IPS-20b (cell line): ENCODE measurements at regions not wholly inside any gene's neighbourhood (a gene's known extent, or its start where the extent isn't known, plus 50 kb on each side); places are given as distances from the start of the nearest gene placed in this dataset.

ENCODE experiments used
- H3K27ac ChIP-seq: one replicate; pipeline ENCODE4 v1.5.1; 2013; ENCODE audit warnings: low read length
- H3K27me3 ChIP-seq: 2 replicates; pipeline ENCODE4 v1.6.1; 2013; ENCODE audit warnings: mild to moderate bottlenecking, low read length, inconsistent platforms; ENCODE audit not compliant: insufficient read depth
- H3K36me3 ChIP-seq: 2 replicates; pipeline ENCODE4 v1.6.1; 2013; ENCODE audit warnings: low read depth, mild to moderate bottlenecking, inconsistent platforms, low read length, moderate library complexity; ENCODE audit not compliant: insufficient read depth
- H3K4me1 ChIP-seq: 2 replicates; pipeline ENCODE4 v1.6.1; 2013; ENCODE audit warnings: mild to moderate bottlenecking, control low read depth, inconsistent platforms, low read length, moderate library complexity; ENCODE audit not compliant: insufficient read depth
- H3K4me3 ChIP-seq: 2 replicates; pipeline ENCODE4 v1.5.1; 2013; ENCODE audit warnings: mild to moderate bottlenecking, low read length, inconsistent platforms
- H3K9ac ChIP-seq: 2 replicates; pipeline ENCODE4 v1.6.1; 2013; ENCODE audit warnings: low read depth, mild to moderate bottlenecking, inconsistent platforms, low read length, moderate library complexity
- H3K9me3 ChIP-seq: 2 replicates; pipeline ENCODE4 v1.6.1; 2013; ENCODE audit warnings: mild to moderate bottlenecking, low read depth, low read length, inconsistent platforms; ENCODE audit not compliant: insufficient read depth

GRCh38 chr3:59450946-59451763 is 401.3 kb upstream of the CFAP20DC start:
- Histone ChIP-seq H3K27ac (no peak overlapping the region), H3K36me3 (no peaks in the 10 kb centered on the region), H3K27me3 (peaks cover 5% of the 10 kb centered on the region; the same call in 1 of the 2 replicates), H3K9me3 (no peaks in the 10 kb centered on the region), H3K4me1 (no peaks in the 10 kb centered on the region), H3K9ac (no peak overlapping the region), H3K4me3 (no peak overlapping the region)

- H3K4me1 ChIP-seq, result no peaks in the 10 kb centered on the region
- H3K36me3 ChIP-seq, result no peaks in the 10 kb centered on the region
- no peak overlapping the region for H3K4me3 ChIP-seq
- H3K27ac ChIP-seq, result no peak overlapping the region
- no peak overlapping the region for H3K9ac ChIP-seq
- H3K27me3 ChIP-seq, result peaks cover 11% of the 10 kb centered on the region
- H3K9me3 ChIP-seq, result no peaks in the 10 kb centered on the region
Observed at GRCh38 chr3:59450437-59450836, 400.6 kb upstream of the CFAP20DC start.

DNA sequence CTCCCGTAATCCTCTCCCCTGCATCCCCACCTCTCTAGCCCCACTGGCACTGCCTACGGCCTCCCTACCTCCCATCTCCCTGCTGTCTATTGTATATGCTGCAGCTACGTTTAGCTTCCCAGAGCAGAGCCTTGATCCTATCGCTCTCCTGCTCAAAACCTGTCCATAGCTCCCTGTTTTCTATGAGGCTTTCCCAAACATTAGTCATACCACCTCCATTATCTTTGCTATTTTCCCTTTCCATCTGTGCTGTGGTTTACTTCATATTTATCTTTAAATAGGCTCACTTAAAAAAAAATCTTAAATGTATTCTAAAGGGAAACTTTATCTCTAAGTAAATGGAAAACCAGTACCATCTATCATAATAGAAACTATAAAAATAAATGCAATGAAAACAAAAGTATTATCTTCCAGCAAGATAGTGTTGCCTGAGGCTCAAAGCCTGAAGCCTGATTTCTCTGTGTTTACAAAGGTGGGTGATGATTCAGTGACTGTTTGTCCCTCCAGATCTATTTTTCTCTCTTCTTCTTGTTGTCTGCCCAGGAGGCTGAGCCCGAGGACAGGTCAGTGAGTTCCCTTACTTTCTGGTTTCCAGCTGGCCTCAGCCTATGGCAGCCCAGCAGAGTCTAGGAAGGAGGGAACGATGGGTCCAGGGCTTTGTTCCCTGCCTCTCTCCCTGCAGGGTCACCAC is 397.1 kb upstream of the CFAP20DC start:
- no peaks in the 10 kb centered on the region for H3K4me1 ChIP-seq

GRCh38 chr3:59444676-59445075 is 394.9 kb upstream of the CFAP20DC start:
- Histone ChIP-seq H3K9me3 (no peaks in the 10 kb centered on the region), H3K27me3 (peaks cover 68% of the 10 kb centered on the region), H3K27ac (no peak overlapping the region), H3K4me3 (no peak overlapping the region), H3K4me1 (no peaks in the 10 kb centered on the region), H3K9ac (no peak overlapping the region), H3K36me3 (no peaks in the 10 kb centered on the region)

More for the DNA sequence above, 397.1 kb upstream of the CFAP20DC start:
- no peak overlapping the region for H3K9ac ChIP-seq
- no peaks in the 10 kb centered on the region for H3K36me3 ChIP-seq
- no peaks in the 10 kb centered on the region for H3K9me3 ChIP-seq
- H3K27ac ChIP-seq, result no peak overlapping the region
- H3K4me3 ChIP-seq, result no peak overlapping the region
- H3K27me3 ChIP-seq, result peaks cover 46% of the 10 kb centered on the region

GRCh38 chr3:59444294-59444671 is 394.5 kb upstream of the CFAP20DC start:
- Histone ChIP-seq H3K4me3 (no peak overlapping the region), H3K27me3 (peaks cover 72% of the 10 kb centered on the region), H3K9ac (no peak overlapping the region), H3K36me3 (no peaks in the 10 kb centered on the region), H3K9me3 (no peaks in the 10 kb centered on the region), H3K27ac (no peak overlapping the region), H3K4me1 (no peaks in the 10 kb centered on the region)

GRCh38 chr3:59443618-59444293 is 393.9 kb upstream of the CFAP20DC start:
- H3K27ac ChIP-seq, result no peak overlapping the region
- H3K36me3 ChIP-seq, result no peaks in the 10 kb centered on the region
- peaks cover 77% of the 10 kb centered on the region for H3K27me3 ChIP-seq
- no peaks in the 10 kb centered on the region for H3K4me1 ChIP-seq
- no peak overlapping the region for H3K9ac ChIP-seq
- H3K4me3 ChIP-seq, result no peak overlapping the region
- no peaks in the 10 kb centered on the region for H3K9me3 ChIP-seq

DNA sequence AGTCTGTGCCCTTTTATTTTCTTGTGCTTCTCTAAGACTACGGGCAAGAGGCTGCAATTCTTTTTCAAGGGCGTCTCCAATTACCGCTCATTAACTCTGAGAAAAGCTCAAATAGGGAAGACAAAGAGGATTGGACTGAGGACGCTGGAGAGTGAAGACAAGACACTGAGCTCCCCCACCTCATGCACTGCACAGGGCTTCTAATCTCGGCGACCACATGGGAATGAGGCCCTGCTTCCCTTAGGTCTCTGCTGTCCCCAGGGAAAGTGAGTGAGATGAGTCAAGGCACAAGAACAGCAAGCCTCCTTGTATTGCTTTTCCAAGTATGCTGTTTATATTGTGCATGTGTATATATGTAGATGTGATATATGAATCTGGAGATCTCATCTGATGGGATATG is 392.2 kb upstream of the CFAP20DC start:
- no peak overlapping the region for H3K9ac ChIP-seq
- H3K4me1 ChIP-seq, result no peaks in the 10 kb centered on the region
- H3K27me3 ChIP-seq, result peaks cover 91% of the 10 kb centered on the region

GRCh38 chr3:59440285-59441028 is 390.6 kb upstream of the CFAP20DC start:
- Histone ChIP-seq H3K27me3 (peaks cover 90% of the 10 kb centered on the region), H3K4me3 (no peak overlapping the region), H3K27ac (no peak overlapping the region), H3K36me3 (no peaks in the 10 kb centered on the region), H3K9me3 (no peaks in the 10 kb centered on the region), H3K9ac (no peak overlapping the region), H3K4me1 (no peaks in the 10 kb centered on the region)

More for the DNA sequence above, 392.2 kb upstream of the CFAP20DC start:
- Histone ChIP-seq H3K4me3 (no peak overlapping the region), H3K9me3 (no peaks in the 10 kb centered on the region), H3K36me3 (no peaks in the 10 kb centered on the region), H3K27ac (no peak overlapping the region)

DNA sequence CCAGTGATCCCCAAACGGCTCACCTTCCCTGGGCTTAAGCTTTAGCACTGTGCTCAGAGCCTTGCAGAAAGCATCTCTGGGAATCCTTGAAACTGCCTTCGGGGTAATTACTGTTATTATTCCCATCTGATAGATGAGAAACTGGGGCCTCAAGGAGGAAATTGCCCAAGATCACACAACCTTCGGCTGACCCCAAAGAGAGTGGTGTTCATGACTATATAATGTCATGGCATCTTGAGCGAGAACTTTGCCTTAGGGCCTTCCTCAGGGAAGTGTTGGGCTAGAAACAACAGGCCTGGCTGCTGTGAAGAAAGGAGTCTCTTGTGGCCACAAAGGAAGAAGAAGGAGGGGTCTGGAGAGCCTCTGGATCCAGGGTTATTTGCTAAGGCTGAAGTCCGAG is 388.7 kb upstream of the CFAP20DC start:
- H3K27me3 ChIP-seq, result peaks cover 76% of the 10 kb centered on the region
- no peak overlapping the region for H3K4me3 ChIP-seq
- no peaks in the 10 kb centered on the region for H3K9me3 ChIP-seq
- no peaks in the 10 kb centered on the region for H3K4me1 ChIP-seq
- H3K36me3 ChIP-seq, result no peaks in the 10 kb centered on the region
- H3K27ac ChIP-seq, result no peak overlapping the region
- H3K9ac ChIP-seq, result no peak overlapping the region

DNA sequence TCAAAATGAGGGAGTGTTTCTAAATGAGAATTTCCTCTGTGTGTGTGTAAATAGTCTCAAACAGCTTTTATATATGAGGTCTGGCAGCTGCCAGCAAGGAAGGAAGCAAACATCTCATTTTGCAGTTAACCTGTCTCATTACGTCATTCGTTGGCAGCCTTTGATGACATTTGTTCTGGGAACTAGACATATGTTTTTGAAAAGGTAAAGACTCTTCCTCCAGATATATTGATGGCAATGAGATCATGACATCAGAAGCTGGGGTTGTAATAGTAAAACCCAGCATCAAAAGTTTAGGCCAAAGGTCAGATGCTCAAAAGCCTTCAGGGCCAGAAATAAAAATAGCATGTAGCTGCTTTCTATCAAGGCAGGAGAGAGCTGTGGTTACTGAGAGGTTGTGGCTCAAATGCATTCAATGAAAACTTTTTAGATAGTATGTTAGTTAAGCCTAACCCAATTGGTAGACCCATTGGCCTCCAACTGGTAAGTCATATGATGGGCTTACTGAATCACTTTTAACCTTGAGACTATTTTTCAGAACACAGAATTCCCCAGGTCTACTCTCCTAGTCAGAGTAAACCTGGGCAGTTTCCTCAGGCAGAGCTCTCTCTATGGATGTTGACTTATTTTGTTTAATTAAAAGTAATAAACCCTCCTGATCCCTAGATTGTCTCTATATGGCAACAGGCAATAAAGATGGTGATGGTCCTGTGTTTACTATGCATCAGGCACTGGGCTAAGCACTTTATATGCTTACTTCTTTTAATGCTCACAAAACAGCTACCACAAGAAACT is 386.5 kb upstream of the CFAP20DC start:
- Histone ChIP-seq H3K4me1 (no peaks in the 10 kb centered on the region), H3K27ac (no peak overlapping the region), H3K9me3 (no peaks in the 10 kb centered on the region), H3K27me3 (peaks cover 55% of the 10 kb centered on the region), H3K4me3 (no peak overlapping the region), H3K36me3 (no peaks in the 10 kb centered on the region), H3K9ac (no peak overlapping the region)

GRCh38 chr3:59433546-59433945 is 383.7 kb upstream of the CFAP20DC start:
- Histone ChIP-seq H3K4me3 (no peak overlapping the region), H3K9me3 (no peaks in the 10 kb centered on the region), H3K4me1 (no peaks in the 10 kb centered on the region), H3K27me3 (peaks cover 27% of the 10 kb centered on the region), H3K36me3 (no peaks in the 10 kb centered on the region), H3K27ac (no peak overlapping the region), H3K9ac (no peak overlapping the region)
